Stimulated activated CD4-positive, alpha-beta T cell treated with anti-CD3 and anti-CD28 coated beads, Interleukin-1b, Interleukin-23, amount 100 ng/mL, for 4 hours (primary cell): ENCODE measurements at regions not wholly inside any gene's neighbourhood (a gene's known extent, or its start where the extent isn't known, plus 50 kb on each side); places are given as distances from the start of the nearest gene placed in this dataset.

Experiments
- DNase-seq, 2 donors: peaks; one replicate each; pipeline ENCODE4 v3.0.0-alpha.2; 2020; ENCODE audit warnings: low read depth in 2 of 2

DNA sequence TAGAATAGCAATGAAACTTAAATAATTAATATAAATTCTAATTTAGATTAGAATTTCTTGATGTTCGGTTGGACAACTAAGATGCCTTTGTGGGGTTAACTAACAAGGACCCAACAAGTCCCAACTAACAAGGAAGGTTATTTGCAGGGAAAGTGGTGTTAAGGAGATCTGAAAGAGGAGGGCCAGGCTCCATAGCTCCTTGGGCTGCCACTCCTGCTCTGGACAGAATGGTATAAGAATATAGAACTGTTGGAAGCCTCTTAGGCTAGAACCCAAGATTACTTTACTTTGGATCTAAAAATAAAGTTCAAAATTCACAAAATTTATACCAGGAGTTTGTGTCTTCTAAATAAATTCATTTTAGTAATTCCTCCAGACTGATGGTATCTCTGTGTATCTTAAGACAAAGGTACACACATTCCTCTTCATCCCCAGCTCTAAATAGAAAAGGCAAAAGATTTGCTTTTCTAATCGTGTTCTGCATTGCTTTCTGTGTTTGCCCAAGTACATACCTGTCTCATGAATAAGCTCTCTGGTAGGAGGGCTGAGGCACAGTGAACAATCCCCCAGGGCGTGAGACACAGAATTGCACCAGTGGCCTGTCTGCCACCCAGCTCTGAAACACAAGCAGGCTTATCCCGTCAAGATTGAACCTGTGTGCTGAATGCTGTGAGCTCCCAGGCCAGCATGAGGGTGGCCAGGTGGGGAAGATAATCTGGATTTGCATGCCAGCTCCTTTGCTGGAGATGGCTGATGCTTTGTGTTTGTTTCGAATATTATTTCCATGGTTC lies 176.0 kb downstream of the ACKR3 start:
- no peak for DNase-seq

DNA sequence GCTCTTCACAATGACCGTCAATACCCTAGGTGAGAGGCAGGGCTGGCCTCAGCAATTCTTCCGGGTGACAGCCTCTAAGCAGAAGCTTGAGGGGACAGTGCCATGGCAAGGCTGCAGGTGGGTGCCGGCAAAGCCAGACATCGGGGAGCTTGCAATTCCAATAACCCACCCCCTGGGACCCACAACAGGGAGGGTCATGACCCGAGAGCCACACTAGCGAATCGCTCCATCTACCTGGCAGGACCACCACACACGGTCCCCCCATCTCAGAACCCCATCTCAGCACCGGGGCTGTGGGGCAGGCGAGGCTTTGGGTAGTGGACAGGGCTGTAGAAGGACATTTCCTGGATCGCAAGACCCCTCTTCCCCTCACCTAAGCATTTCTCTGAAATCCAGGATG lies 177.2 kb downstream of the ACKR3 start:
- no peak for DNase-seq

- no peak for DNase-seq
Measured at GRCh38 chr2:236747426-236747825, 177.8 kb downstream of the ACKR3 start.

GRCh38 chr2:236747925-236748324 lies 178.3 kb downstream of the ACKR3 start:
- DNase-seq, result no peak

- no peak for DNase-seq
Measured at GRCh38 chr2:236748385-236748784, 178.8 kb downstream of the ACKR3 start.

- DNase-seq, result no peak
Measured at GRCh38 chr2:236748801-236749200, 179.2 kb downstream of the ACKR3 start.

- DNase-seq, result no peak
Measured at GRCh38 chr2:236749346-236749745, 179.7 kb downstream of the ACKR3 start.

DNA sequence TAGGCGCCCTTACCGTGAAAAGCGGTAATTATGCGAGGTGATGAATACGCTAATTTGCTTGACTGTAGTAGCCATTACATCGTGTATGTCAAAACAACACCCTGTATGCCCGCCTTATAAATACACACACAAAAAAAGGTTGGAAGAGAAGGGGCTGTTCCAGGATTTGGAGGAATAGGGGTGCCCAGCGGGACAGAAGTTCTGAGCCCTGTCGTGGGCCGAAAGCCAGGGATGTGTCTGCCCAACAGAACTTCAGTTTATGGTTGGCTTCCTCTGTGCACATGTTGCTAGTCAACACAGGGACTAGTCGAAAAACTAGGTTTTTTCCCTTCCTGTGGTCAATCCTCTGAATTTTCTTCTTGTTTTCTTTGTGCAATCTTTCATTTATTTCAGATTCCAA lies 182.5 kb downstream of the ACKR3 start:
- no peak for DNase-seq

- DNase-seq, result no peak
Measured at GRCh38 chr2:236753606-236754270, 184.1 kb downstream of the ACKR3 start.

GRCh38 chr2:236754271-236754944 lies 184.8 kb downstream of the ACKR3 start:
- no peak for DNase-seq

DNA sequence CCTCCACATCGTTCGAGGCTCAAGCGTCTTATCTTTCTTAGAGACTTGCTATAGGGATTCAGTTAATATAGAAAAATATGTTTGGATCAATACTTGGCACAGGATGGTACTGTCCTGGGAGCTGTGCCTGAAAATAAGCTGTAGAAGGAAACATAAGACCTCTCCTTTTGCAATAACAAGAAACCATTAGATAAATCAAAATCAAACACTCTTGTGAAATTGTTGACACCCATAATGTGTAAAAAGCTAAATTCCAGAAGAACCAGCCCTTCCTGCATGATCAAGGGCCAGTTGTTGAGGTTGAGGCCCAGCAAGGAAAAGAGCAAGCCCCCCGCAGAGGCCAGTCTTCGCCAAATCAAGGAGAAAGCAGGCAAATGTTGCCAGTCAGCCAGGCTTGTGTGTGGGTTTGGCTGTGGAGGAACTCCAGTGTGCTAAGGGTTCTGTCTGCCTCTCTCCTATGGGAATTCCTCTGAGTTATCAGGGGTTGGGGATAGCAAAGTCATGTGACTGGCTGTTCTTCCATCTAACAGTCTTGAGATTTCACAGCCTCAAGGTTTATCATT lies 185.7 kb downstream of the ACKR3 start:
- no peak for DNase-seq

DNA sequence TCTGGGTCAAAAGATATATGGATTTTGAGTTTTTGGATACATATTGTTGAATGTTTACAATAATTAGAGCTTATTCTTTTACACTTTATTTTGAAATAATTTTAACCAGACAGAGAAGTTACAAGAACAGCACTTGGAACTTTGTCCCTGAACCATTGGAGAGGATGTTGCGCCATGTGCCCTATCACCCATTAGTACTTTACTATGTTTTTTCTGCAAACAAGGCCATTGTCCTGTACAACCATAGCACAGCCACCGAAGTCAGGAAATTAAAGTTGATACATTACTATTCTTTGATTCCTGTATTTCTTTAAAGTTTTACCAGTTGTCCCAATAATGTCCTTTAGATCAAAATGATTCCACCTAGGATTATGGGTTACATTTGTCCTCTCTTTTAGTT lies 188.8 kb downstream of the ACKR3 start:
- DNase-seq, result no peak

- no peak for DNase-seq
Measured at GRCh38 chr2:236760246-236760645, 190.6 kb downstream of the ACKR3 start.

DNA sequence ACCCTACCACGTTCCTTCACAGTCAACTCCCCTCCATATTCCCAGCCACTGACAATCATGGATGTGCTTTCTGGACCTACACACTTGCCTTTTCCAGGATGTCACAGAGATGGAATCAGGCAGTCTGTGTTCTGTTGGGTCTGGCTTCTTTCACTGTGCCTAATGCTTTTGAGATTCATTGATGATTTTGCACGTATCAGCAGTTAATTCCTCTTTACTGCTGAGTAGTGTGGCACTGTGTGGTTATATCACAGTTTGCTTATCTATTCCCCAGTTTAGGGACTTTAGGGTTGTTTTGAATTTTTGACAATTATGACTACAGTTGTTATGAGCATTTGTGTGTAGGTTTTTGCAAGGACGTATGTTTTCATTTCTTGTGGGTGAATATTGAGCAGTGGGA lies 191.7 kb downstream of the ACKR3 start:
- no peak for DNase-seq

DNA sequence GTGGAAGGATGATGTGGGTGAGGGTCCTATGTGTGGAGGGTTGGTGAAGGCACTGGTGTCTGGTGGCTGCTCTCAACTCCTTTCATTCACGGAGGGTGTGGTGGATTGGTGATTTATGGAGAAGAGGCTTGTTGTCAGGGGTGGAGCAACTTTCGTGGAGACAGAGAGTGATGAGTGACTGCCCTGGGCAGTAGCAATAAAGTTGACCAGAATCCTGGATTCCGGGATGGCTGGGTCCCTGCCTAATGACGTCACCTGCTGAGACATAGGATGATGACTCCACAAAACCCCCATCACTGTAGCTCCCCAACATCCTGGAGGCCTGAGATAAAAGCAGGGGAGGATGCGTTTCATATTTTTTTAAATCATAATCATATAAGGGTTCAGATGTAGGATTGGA lies 193.0 kb downstream of the ACKR3 start:
- DNase-seq, result no peak

DNA sequence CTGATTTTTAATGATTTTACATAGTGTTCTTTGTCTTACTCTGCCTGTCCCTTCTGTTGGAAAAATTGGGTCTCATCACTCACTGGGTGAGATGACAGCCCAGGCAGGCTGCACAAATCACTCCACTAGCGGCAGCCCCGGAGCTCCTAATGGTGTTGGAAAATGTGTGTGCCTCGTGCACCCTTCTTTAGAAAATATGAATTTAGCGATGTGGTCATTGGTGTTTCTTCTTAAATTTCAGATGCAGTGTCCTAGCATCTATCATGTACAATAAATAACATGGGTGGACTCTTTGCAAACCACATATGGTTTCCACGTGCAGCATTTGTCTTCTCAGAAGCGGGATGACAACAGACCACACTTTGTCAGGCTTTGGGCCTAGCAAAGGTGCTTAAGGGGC lies 194.2 kb downstream of the ACKR3 start:
- DNase-seq, result no peak

GRCh38 chr2:236764716-236765115 lies 195.1 kb downstream of the ACKR3 start:
- no peak for DNase-seq

DNA sequence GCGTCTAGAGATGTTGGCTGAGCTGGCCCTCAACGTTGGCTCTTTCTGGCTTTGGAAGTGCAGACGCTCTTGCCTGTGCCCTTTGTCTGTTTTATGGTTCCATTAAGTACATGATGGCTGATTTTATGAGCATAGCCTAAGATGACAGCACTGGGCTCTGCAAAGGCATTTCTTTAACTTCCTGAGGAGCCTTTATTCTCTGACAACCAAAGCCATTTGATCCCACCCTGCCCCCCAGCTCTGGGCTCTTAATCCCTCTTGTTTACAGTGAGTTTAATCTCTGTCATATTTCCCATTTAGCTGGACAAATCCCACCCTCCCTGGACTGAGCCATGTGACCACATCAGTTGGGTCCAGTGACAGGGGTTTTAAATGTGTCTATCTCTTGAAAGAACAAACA lies 195.9 kb downstream of the ACKR3 start:
- no peak for DNase-seq

- no peak for DNase-seq
Measured at GRCh38 chr2:236766850-236767249, 197.2 kb downstream of the ACKR3 start.

GRCh38 chr2:236767941-236768340 lies 198.3 kb downstream of the ACKR3 start:
- DNase-seq, result no peak

DNA sequence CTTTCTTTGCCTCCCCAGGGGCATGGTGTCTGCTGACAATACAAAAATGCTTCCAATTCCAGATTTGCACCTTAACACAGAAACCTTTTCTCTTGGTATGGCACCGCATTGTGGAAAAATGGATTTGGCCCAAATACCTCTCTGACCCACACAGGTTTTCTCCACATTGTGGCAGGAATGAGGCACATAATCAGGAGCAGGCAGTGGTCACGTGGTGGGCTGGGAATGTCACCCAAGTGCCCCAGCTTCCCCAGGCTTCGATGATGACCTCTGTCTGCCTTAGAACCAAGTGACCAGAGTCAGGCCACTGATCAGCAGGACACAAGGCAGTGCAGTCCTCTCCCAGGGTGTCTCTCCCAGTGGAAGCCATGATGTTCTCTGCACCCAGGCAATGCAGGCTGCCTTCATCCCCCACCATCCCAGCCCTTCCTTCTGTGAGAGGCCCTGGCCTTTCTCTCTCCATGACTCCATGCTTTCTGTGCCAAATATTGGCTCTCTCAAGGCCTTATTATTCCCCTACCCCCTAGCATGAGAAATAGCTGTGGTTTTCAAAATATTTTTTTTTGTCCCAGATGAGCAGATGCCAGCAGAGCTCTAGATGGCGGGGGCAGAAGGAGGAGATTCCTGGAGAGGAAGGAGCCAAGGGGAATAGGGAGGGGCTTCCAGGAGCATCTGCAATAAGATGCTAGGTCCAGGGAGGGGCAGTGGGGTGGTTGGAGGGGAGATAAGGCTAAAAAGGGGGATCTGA lies 198.9 kb downstream of the ACKR3 start:
- no peak for DNase-seq
